Endothelial cell of umbilical vein (primary cell): ENCODE measurements at regions not wholly inside any gene's neighbourhood (a gene's known extent, or its start where the extent isn't known, plus 50 kb on each side); places are given as distances from the start of the nearest gene placed in this dataset.

Experiments
- BruUV-seq: library from RNA; stranded (reverse); fragments of 400-500 nt; replicated peaks from 2 replicates; lab custom pipeline; 2021; lab: Mats Ljungman, UMichigan
- CTCF ChIA-PET: fragments of 300-600, 350-600 bp; sonication (Branson Sonifier 250); formaldehyde crosslinking; loops from one replicate; lab custom pipeline; 2021; ENCODE audit warnings: antibody characterized with exemption, inconsistent platforms; lab: Charles Lee
- POLR2A ChIA-PET: fragments of 300-600, 350-600 bp; sonication (Branson Sonifier 250); formaldehyde crosslinking; loops from one replicate; lab custom pipeline; 2021; ENCODE audit warnings: antibody characterized with exemption, inconsistent platforms; lab: Charles Lee
- DNase-seq: peaks from one replicate; pipeline ENCODE4 v3.0.0-alpha.2; 2011; ENCODE audit warnings: low read depth, low spot score
- FAIRE-seq: peaks from 2 replicates; lab custom pipeline; 2011; peaks lifted over from hg19 to GRCh38; lab: Jason Lieb, UNC
- H2AFZ ChIP-seq: 2 replicates; pipeline ENCODE4 v1.6.0; 2012; ENCODE audit warnings: low read depth, low read length, control low read depth, inconsistent platforms
- H3K27ac ChIP-seq: 2 replicates; pipeline ENCODE4 v1.5.1; 2011; ENCODE audit warnings: low read depth, mild to moderate bottlenecking, control low read depth, low read length, moderate library complexity; ENCODE audit not compliant: insufficient read depth
- H3K27me3 ChIP-seq, 2 experiments: 2 replicates each; pipeline versions ENCODE4 v1.6.0 to v1.6.1; 2011; ENCODE audit warnings: low read length in 2 of 2, mixed read lengths in 1 of 2; ENCODE audit not compliant: control insufficient read depth in 2 of 2, insufficient read depth in 2 of 2
- H3K36me3 ChIP-seq, 2 experiments: 2 replicates in 1 of 2; 3 replicates in 1 of 2; pipeline ENCODE4 v1.5.1; 2011; ENCODE audit warnings: low read length in 2 of 2, mild to moderate bottlenecking in 1 of 2, moderate library complexity in 1 of 2; ENCODE audit not compliant: control insufficient read depth in 2 of 2, insufficient read depth in 2 of 2; ENCODE audit errors: extremely low read depth in 1 of 2
- H3K4me1 ChIP-seq: 3 replicates; pipeline ENCODE4 v1.5.1; 2011; ENCODE audit warnings: mild to moderate bottlenecking, low read length; ENCODE audit not compliant: control insufficient read depth, insufficient read depth; ENCODE audit errors: extremely low read depth
- H3K4me2 ChIP-seq: 2 replicates; pipeline ENCODE4 v1.6.1; 2011; ENCODE audit warnings: low read length, control low read depth, mixed read lengths; ENCODE audit not compliant: insufficient read depth
- H3K4me3 ChIP-seq, 3 experiments: fragments of 200-600 bp in 1 of 3; sonication (generic), shearing (Covaris generic) in 1 of 3; replicated peaks in 1 of 3; 2 replicates each; pipeline ENCODE4 v1.5.1; 2011 to 2016; ENCODE audit warnings: control low read depth in 3 of 3, low read length in 3 of 3, mild to moderate bottlenecking in 2 of 3, inconsistent platforms in 1 of 3, low read depth in 1 of 3, moderate library complexity in 1 of 3; ENCODE audit not compliant: insufficient read depth in 1 of 3
- H3K79me2 ChIP-seq: 2 replicates; pipeline ENCODE4 v1.6.0; 2012; ENCODE audit warnings: low read length, inconsistent platforms; ENCODE audit not compliant: control insufficient read depth, insufficient read depth
- H3K9ac ChIP-seq: replicated peaks from 2 replicates; pipeline ENCODE3; 2011; ENCODE audit warnings: low read length, control low read depth; ENCODE audit not compliant: insufficient read depth; ENCODE audit errors: extremely low read depth
- H3K9me1 ChIP-seq: replicated peaks from 3 replicates; pipeline ENCODE4 v1.6.0; 2011; ENCODE audit warnings: mild to moderate bottlenecking, low read length; ENCODE audit not compliant: control insufficient read depth, insufficient read depth; ENCODE audit errors: extremely low read depth
- H3K9me3 ChIP-seq: replicated peaks from 2 replicates; pipeline ENCODE4 v1.5.1; 2012; ENCODE audit warnings: low read length, inconsistent platforms; ENCODE audit not compliant: control insufficient read depth, insufficient read depth
- H4K20me1 ChIP-seq: replicated peaks from 2 replicates; pipeline ENCODE3; 2011; ENCODE audit warnings: mild to moderate bottlenecking, low read length; ENCODE audit not compliant: control insufficient read depth, insufficient read depth; ENCODE audit errors: extremely low read depth
- EZH2 ChIP-seq: IDR thresholded peaks from 2 replicates; pipeline ENCODE4 v1.6.1; 2012; ENCODE audit warnings: borderline replicate concordance, low read depth, mild to moderate bottlenecking, moderate library complexity, low read length, inconsistent platforms; ENCODE audit not compliant: severe bottlenecking
- FOS ChIP-seq: IDR thresholded peaks from 2 replicates; pipeline ENCODE4 v1.6.1; 2011; ENCODE audit warnings: mild to moderate bottlenecking, low read length, moderate library complexity, borderline replicate concordance; ENCODE audit not compliant: insufficient read depth
- GATA2 ChIP-seq: IDR thresholded peaks from 2 replicates; pipeline ENCODE4 v1.7.0; 2011; ENCODE audit warnings: low read depth, mild to moderate bottlenecking, moderate library complexity, mixed read lengths, low read length; ENCODE audit not compliant: insufficient read length, insufficient read depth
- JUN ChIP-seq: IDR thresholded peaks from 2 replicates; pipeline ENCODE4 v1.6.1; 2011; ENCODE audit warnings: borderline replicate concordance, low read depth; ENCODE audit not compliant: insufficient read length, insufficient read depth
- MAX ChIP-seq: IDR thresholded peaks from 2 replicates; pipeline ENCODE4 v1.6.1; 2011; ENCODE audit not compliant: insufficient read depth, insufficient read length
- MYC ChIP-seq: IDR thresholded peaks from one replicate; pipeline ENCODE4 v1.6.1; 2011; ENCODE audit warnings: mild to moderate bottlenecking, low read depth, low read length
- POLR2A ChIP-seq: IDR thresholded peaks from 2 replicates; pipeline ENCODE4 v1.6.1; 2012; ENCODE audit warnings: low read depth, mild to moderate bottlenecking, control low read depth, low read length
- POLR2AphosphoS5 ChIP-seq: IDR thresholded peaks from 2 replicates; pipeline ENCODE4 v1.6.1; 2012; ENCODE audit warnings: low read depth, mild to moderate bottlenecking, control low read depth, low read length, moderate library complexity; ENCODE audit not compliant: insufficient read depth
- dilution Hi-C: fragments of 300-500 bp; cut with MboI; formaldehyde crosslinking; loops from one replicate; pipeline ENCODE4 v1.15.0; 2019; ENCODE audit warnings: low sequenced_read_pairs; ENCODE audit not compliant: extremely low pct_ligation_motif_present
- intact Hi-C: fragments of 100-400 bp; cut with micrococcal nuclease; formaldehyde crosslinking; loops from one replicate; pipeline ENCODE4 v1.10.0; 2022
- TF ChIP-seq, protein P1 (sequence below), 2 donors: IDR thresholded peaks; 1 replicate in 1 of 2; 2 replicates in 1 of 2; pipeline ENCODE4 v1.5.1; 2011; ENCODE audit warnings: low read length in 2 of 2, mild to moderate bottlenecking in 2 of 2, moderate library complexity in 2 of 2, control low read depth in 1 of 2, inconsistent platforms in 1 of 2, low read depth in 1 of 2; ENCODE audit not compliant: insufficient read depth in 1 of 2; ENCODE audit errors: extremely low read depth in 1 of 2

DNA sequence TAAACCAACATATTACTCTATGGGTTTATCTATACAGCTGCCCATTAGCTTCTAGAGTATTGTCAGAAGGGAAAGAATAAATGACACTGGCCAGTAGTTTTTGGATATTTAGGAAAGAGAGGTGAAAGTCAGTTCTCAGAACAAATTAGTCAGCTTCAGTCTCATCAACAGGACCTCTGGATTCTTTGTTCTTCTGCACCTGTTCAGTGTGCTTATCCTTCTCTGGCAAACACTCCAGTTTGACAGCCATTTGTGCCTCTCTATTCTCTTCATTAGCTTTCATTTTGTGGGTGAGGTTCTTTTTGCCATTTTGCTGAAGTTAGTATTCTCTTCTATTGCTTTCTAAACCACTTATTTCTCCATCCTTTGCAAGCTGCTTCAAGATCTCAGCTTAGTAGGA lies 107.0 kb downstream of the PCDH18 start:
- Histone ChIP-seq H3K36me3 (no peaks in the 10 kb centered on the region), H3K27me3 (no peaks in the 10 kb centered on the region), H3K4me2 (no peak overlapping the region), H2AFZ (no peak overlapping the region), H3K9me1 (no peaks in the 10 kb centered on the region), H3K9ac (no peak overlapping the region), H3K9me3 (no peaks in the 10 kb centered on the region), H3K27ac (no peak overlapping the region), H3K79me2 (no peaks in the 10 kb centered on the region), H4K20me1 (no peaks in the 10 kb centered on the region), H3K4me3 (no peak overlapping the region), H3K4me1 (no peaks in the 10 kb centered on the region)
- ChIA-PET CTCF (no interaction called here), POLR2A (no interaction called here)
- intact Hi-C loops (no loop called here), dilution Hi-C loops (no loop called here)
- BruUV-seq: no TSS peak
- no peak for TF ChIP-seq MAX
- TF ChIP-seq EZH2: no peak
- no peak for TF ChIP-seq MYC
- TF ChIP-seq JUN: no peak
- no peak for TF ChIP-seq FOS
- no peak for TF ChIP-seq POLR2AphosphoS5
- TF ChIP-seq, protein P1, sequence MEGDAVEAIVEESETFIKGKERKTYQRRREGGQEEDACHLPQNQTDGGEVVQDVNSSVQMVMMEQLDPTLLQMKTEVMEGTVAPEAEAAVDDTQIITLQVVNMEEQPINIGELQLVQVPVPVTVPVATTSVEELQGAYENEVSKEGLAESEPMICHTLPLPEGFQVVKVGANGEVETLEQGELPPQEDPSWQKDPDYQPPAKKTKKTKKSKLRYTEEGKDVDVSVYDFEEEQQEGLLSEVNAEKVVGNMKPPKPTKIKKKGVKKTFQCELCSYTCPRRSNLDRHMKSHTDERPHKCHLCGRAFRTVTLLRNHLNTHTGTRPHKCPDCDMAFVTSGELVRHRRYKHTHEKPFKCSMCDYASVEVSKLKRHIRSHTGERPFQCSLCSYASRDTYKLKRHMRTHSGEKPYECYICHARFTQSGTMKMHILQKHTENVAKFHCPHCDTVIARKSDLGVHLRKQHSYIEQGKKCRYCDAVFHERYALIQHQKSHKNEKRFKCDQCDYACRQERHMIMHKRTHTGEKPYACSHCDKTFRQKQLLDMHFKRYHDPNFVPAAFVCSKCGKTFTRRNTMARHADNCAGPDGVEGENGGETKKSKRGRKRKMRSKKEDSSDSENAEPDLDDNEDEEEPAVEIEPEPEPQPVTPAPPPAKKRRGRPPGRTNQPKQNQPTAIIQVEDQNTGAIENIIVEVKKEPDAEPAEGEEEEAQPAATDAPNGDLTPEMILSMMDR (IDR thresholded peaks at IDR 0.05; ENCODE audit: extremely low read depth in 1 of 2, insufficient read depth in 1 of 2, low read depth in 1 of 2, low read length in 2 of 2): no peak
- no peak for TF ChIP-seq POLR2A
- TF ChIP-seq GATA2: no peak
- DNase-seq (no peak), FAIRE-seq (no peak)
